BJ (cell line): ENCODE measurements at regions not wholly inside any gene's neighbourhood (a gene's known extent, or its start where the extent isn't known, plus 50 kb on each side); places are given as distances from the start of the nearest gene placed in this dataset.
"Not testable (repeated sequence)": the region's sequence is repeated elsewhere in the genome, so short reads cannot be mapped to it uniquely, and the experiment has no call there.

ENCODE experiments used
- CTCF ChIA-PET: fragments of 350-600 bp; formaldehyde crosslinking; extraction: SDS; loops from one replicate; lab custom pipeline; 2021; ENCODE audit warnings: antibody characterized with exemption, inconsistent platforms; lab: Yijun Ruan, JAX
- POLR2A ChIA-PET: fragments of 300-600 bp; sonication (Branson Sonifier 250); formaldehyde crosslinking; extraction: SDS; loops from one replicate; lab custom pipeline; 2021; ENCODE audit warnings: antibody characterized with exemption; lab: Charles Lee
- DNase-seq: peaks from one replicate; pipeline ENCODE4 v3.0.0-alpha.2; 2011; ENCODE audit warnings: low read depth
- H3K27me3 ChIP-seq: 2 replicates; pipeline ENCODE4 v1.6.0; 2011; ENCODE audit warnings: low read length; ENCODE audit not compliant: control insufficient read depth, insufficient read depth
- H3K36me3 ChIP-seq: 2 replicates; pipeline ENCODE4 v1.5.1; 2011; ENCODE audit warnings: low read length; ENCODE audit not compliant: control insufficient read depth, insufficient read depth
- H3K4me3 ChIP-seq: 2 replicates; pipeline ENCODE4 v1.5.1; 2011; ENCODE audit warnings: low read depth, mild to moderate bottlenecking, control low read depth, low read length
- CTCF ChIP-seq: IDR thresholded peaks from 2 replicates; pipeline ENCODE4 v1.5.1; 2011; ENCODE audit warnings: low read depth, mild to moderate bottlenecking, control low read depth, inconsistent platforms, low read length, moderate library complexity; ENCODE audit not compliant: insufficient read depth

DNA sequence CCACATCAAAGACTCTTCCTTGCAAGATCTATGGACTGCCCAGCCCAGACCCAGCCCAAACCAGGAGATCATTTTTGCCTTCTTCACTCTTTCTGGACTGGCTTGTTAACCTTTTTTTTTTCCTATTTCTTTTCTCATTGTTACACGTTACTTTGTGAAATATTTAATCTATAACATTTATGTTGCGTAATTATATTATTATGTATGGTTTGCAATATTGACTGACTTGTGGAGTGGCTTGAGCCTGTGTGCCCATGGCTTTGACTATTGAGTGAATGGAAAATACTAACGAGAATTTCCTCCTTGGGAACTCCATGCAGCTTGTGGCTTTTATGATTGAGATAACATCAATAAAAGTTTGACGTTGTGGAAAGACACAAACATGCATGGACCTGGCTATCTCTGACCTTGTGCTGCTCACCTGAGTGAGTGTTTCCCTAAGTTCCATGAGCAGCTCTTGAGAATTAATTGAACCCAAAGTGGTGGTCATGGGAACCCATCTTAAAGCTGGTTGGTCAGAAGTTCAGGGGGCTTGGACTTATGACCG lies 1641.3 kb upstream of the LRRTM3 start:
- POLR2A ChIA-PET: no interaction called here
- Histone ChIP-seq H3K36me3 (no peaks in the 10 kb centered on the region), H3K4me3 (no peak overlapping the region), H3K27me3 (no peaks in the 10 kb centered on the region)
- CTCF ChIA-PET: no interaction called here
- no peak for DNase-seq
- TF ChIP-seq CTCF: no peak

DNA sequence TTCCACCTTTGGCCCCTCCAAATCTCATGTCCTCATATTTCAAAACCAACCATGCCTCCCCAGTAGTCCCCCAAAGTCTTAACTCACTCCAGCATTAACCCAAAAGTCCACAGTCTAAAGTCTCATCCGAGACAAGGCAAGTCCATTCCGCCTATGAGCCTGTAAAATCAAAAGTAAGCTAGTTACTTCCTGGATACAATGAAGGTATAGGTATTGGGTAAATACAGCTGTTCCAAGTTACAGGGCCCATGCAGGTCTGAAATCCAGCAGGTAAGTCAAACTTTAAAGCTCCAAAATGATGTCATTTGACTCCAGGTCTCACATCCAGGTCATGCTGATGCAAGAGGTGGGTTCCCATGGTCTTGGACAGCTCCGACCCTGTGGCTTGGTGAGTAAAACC lies 1640.1 kb upstream of the LRRTM3 start:
- H3K4me3 ChIP-seq, DNase-seq, H3K27me3 ChIP-seq, CTCF ChIA-PET, POLR2A ChIA-PET, H3K36me3 ChIP-seq: not testable (repeated sequence)

DNA sequence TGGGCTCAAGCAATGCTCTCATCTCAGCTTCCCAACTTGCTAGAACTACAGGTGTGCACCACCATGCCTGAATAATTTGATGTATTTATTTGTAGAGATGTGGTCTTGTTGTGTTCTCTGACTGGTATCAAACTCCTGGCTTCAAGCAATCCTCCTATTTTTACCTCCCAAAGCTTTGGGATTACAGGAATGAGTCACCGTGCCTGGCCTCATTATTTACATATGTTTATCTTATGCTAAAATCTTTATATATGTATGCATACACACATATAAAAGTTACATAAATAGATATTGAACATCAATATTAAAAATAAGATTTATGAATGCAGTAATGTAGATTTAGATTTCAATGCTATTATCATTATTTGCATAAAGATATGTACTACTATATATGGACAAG lies 1634.5 kb upstream of the LRRTM3 start:
- ChIA-PET CTCF (no interaction called here), POLR2A (no interaction called here)
- Histone ChIP-seq H3K36me3 (no peaks in the 10 kb centered on the region), H3K27me3 (no peaks in the 10 kb centered on the region), H3K4me3 (no peak overlapping the region)
- DNase-seq: no peak
- TF ChIP-seq CTCF: no peak

DNA sequence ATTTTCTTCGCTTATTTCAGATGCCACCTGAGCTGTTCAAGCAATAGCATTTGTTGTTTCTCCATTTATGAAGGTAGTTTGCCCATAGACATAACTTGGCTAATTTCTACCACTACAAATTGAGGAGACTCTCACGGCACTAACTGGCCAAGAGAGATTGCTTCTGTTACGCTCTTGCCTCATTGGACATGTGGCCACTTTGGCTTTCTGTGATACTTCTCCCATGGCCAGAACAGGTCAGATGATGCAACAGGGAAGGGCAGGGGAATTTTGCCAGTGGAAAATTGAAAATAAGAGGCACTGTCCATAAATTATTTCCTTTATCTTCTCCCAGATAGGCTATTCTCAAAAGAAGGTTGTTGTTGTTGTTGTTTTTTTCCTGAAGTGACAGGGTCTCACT lies 1633.3 kb upstream of the LRRTM3 start:
- no peak for DNase-seq
- no peak for TF ChIP-seq CTCF
- Histone ChIP-seq H3K4me3 (no peak overlapping the region), H3K36me3 (no peaks in the 10 kb centered on the region), H3K27me3 (no peaks in the 10 kb centered on the region)
- CTCF ChIA-PET: no interaction called here
- POLR2A ChIA-PET: no interaction called here

GRCh38 chr10:65294329-65294728 lies 1631.5 kb upstream of the LRRTM3 start:
- no peaks in the 10 kb centered on the region for H3K27me3 ChIP-seq
- no peak for DNase-seq
- ChIA-PET POLR2A (no interaction called here), CTCF (no interaction called here)
- H3K4me3 ChIP-seq: no peak overlapping the region
- H3K36me3 ChIP-seq: no peaks in the 10 kb centered on the region
- no peak for TF ChIP-seq CTCF

GRCh38 chr10:65301181-65301580 lies 1624.7 kb upstream of the LRRTM3 start:
- Histone ChIP-seq H3K36me3 (no peaks in the 10 kb centered on the region), H3K4me3 (no peak overlapping the region), H3K27me3 (no peaks in the 10 kb centered on the region)
- CTCF ChIA-PET: no interaction called here
- POLR2A ChIA-PET: no interaction called here
- TF ChIP-seq CTCF: no peak
- no peak for DNase-seq
